ENCODE measurements at regions not wholly inside any gene's neighbourhood (a gene's known extent, or its start where the extent isn't known, plus 50 kb on each side); places are given as distances from the start of the nearest gene placed in this dataset.

DNA sequence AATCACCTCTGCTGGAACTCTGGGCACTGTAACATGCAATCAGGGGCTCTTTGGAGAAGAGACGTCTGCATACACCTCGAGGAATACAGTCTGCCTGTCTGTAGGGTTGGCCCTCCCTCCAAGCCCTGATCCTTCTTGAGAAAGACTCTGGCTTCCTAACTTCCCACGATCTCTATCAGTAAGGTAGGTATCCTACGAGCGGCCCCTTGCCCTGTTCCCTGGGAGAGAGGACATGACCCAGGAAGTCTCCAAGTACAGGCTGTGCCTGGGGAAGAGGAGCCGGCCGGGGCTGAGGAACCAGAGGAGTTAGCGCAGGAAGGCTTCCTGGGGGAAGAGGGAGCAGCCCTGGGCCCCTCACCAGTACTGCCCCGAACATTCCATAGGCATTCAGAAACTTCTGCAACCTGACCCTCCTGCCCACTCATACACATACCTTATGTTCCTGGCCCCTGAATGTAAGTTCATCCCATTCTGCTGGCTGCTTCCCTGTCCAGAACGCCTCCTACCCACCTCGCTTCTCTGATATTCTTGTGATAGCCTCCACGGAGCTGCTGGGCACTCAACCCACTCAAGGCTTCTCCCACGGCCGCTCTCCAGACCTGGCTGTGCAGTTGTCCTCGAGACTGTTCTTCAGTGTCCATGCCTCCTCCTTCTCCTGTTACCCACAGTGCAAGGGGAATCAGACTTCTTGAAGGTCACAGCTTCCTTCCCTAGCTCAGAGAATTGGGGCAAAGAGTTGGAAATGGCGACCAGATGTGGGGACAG, 116.1 kb downstream of the CYP26B1 start:
- no peak for TF ChIP-seq TAF1 (IDR thresholded peaks at IDR 0.05; ENCODE audit: borderline replicate concordance, insufficient read depth, low read length)
- TF ChIP-seq REST (IDR thresholded peaks at IDR 0.05; ENCODE audit: insufficient read depth in 1 of 2, low read depth in 2 of 2, low read length in 2 of 2), result no peak
